Neutrophil (primary cell): ENCODE measurements at regions not wholly inside any gene's neighbourhood (a gene's known extent, or its start where the extent isn't known, plus 50 kb on each side); places are given as distances from the start of the nearest gene placed in this dataset.

Source experiments
- H3K27ac ChIP-seq: fragments of 200-600 bp; sonication (generic); 2 replicates; pipeline ENCODE4 v1.5.1; 2016; ENCODE audit warnings: mild to moderate bottlenecking, moderate library complexity
- H3K27me3 ChIP-seq: fragments of 200-600 bp; sonication (generic); 2 replicates; pipeline ENCODE4 v1.6.0; 2016; ENCODE audit warnings: mild to moderate bottlenecking
- H3K36me3 ChIP-seq: fragments of 200-600 bp; sonication (generic); 2 replicates; pipeline ENCODE4 v1.5.1; 2017
- H3K4me1 ChIP-seq, 2 experiments: fragments of 200-600 bp in 1 of 2; sonication (generic) in 1 of 2; 1 replicate in 1 of 2; 2 replicates in 1 of 2; pipeline versions ENCODE4 v1.5.1 to v1.6.1; 2013 to 2016; ENCODE audit warnings: low read depth in 1 of 2, low read length in 1 of 2, mild to moderate bottlenecking in 1 of 2, moderate library complexity in 1 of 2; ENCODE audit not compliant: control insufficient read depth in 1 of 2, insufficient read depth in 1 of 2
- H3K4me3 ChIP-seq, 2 experiments: fragments of 200-600 bp in 1 of 2; sonication (generic) in 1 of 2; 1 replicate in 1 of 2; 2 replicates in 1 of 2; pipeline ENCODE4 v1.5.1; 2013 to 2016; ENCODE audit warnings: low read depth in 1 of 2, low read length in 1 of 2, mild to moderate bottlenecking in 1 of 2, moderate library complexity in 1 of 2
- H3K9me3 ChIP-seq: fragments of 200-600 bp; sonication (generic); 2 replicates; pipeline ENCODE4 v1.5.1; 2016
- CTCF ChIP-seq: fragments of 200-600 bp; sonication (generic); IDR thresholded peaks from 2 replicates; pipeline ENCODE4 v1.5.1; 2016; ENCODE audit warnings: antibody characterized with exemption

GRCh38 chr2:121917143-121917542, 161.7 kb downstream of the TSN start:
- Histone ChIP-seq H3K9me3 (no peaks in the 10 kb centered on the region), H3K36me3 (no peaks in the 10 kb centered on the region), H3K27me3 (no peaks in the 10 kb centered on the region), H3K27ac (no peak overlapping the region), H3K4me1 (no peaks in the 10 kb centered on the region), H3K4me3 (no peak overlapping the region)
- TF ChIP-seq CTCF = no peak

DNA sequence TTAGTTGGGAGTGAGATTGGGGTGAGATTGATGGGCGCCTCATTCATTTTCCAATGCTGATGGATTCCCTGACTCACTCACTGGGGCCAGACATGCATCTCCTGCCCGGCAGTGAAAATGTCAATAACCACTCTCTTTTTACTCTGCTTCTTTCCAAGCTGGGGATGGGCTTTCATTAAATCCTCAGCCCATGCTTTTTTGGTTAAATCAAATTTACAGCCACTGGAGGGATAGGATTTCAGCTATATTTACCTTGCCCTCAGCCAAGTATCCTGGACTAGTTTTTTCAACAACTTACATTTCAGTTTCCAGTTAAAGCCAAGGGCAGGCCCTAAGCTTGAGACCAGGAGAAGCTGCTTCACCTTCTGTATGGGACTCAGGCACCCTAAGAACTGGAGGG, 162.8 kb downstream of the TSN start:
- H3K36me3 ChIP-seq = no peaks in the 10 kb centered on the region

DNA sequence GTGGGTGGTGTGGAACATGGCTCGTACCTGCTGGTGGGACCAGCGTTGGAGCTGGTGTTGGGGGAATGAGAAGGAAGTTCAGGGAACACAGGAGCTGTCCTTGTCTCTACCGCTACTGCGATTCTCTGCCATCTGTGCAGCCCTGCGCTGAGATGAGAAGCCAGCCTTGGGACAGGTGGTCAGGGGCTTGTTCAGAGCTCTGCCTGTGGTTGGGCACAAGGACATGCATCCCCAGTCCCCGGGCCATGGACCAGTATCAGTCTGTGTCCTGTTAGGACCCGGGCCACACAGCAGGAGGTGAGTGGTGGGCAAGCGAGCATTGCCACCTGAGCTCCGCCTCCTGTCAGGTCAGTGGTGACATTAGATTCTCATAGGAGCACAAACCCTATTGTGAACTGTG, 164.4 kb downstream of the TSN start:
- no peaks in the 10 kb centered on the region for H3K36me3 ChIP-seq
- no peaks in the 10 kb centered on the region for H3K9me3 ChIP-seq
- no peak overlapping the region for H3K4me3 ChIP-seq
- no peak overlapping the region for H3K27ac ChIP-seq
- TF ChIP-seq CTCF = no peak
- no peaks in the 10 kb centered on the region for H3K4me1 ChIP-seq
- no peaks in the 10 kb centered on the region for H3K27me3 ChIP-seq

More for the DNA sequence above, 162.8 kb downstream of the TSN start:
- no peak for TF ChIP-seq CTCF
- H3K4me1 ChIP-seq = no peaks in the 10 kb centered on the region
- no peaks in the 10 kb centered on the region for H3K9me3 ChIP-seq
- no peak overlapping the region for H3K4me3 ChIP-seq
- H3K27me3 ChIP-seq = no peaks in the 10 kb centered on the region
- no peak overlapping the region for H3K27ac ChIP-seq

DNA sequence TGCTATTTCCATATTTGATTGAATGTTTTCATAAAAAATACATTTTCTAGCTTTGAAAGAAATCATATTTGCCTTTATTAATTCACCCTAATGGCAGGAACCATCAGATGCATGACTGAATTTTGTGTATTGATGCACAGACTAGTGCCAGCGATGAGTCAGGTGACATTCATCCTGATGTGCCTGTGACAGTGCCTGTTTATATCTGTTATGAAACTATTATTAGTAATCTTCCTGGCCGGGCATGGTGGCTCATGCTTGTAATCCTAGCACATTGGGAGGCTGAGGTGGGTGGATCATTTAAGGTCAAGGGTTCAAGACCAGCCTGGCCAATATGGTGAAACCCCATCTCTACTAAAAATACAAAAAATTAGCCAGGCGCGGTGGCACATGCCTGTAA, 170.0 kb downstream of the TSN start:
- no peak for TF ChIP-seq CTCF
- no peak overlapping the region for H3K4me3 ChIP-seq
- H3K36me3 ChIP-seq = no peaks in the 10 kb centered on the region

GRCh38 chr2:121943285-121943684, 187.8 kb downstream of the TSN start:
- H3K36me3 ChIP-seq = no peaks in the 10 kb centered on the region
- no peaks in the 10 kb centered on the region for H3K27me3 ChIP-seq
- H3K9me3 ChIP-seq = no peaks in the 10 kb centered on the region
- H3K27ac ChIP-seq = no peak overlapping the region
- H3K4me1 ChIP-seq = peaks cover 0 to 7% of the 10 kb centered on the region in 2 experiments
- TF ChIP-seq CTCF = no peak
- no peak overlapping the region for H3K4me3 ChIP-seq

More for the DNA sequence above, 170.0 kb downstream of the TSN start:
- Histone ChIP-seq H3K9me3 (no peaks in the 10 kb centered on the region), H3K27me3 (no peaks in the 10 kb centered on the region), H3K27ac (no peak overlapping the region), H3K4me1 (no peaks in the 10 kb centered on the region)
